CD4-positive, alpha-beta T cell (primary cell): ENCODE measurements at regions not wholly inside any gene's neighbourhood (a gene's known extent, or its start where the extent isn't known, plus 50 kb on each side); places are given as distances from the start of the nearest gene placed in this dataset.

Source experiments
- ATAC-seq: fragments of 200-7000 bp; cut with Tn5 transposase; one replicate; pipeline ENCODE4 v1.10.0; 2022; ENCODE audit warnings: mild to moderate bottlenecking; ENCODE audit not compliant: poor library complexity
- CTCF ChIA-PET: fragments of 350-600 bp; sonication (Branson Sonifier 250); formaldehyde crosslinking; loops from one replicate; lab custom pipeline; 2021; ENCODE audit warnings: antibody characterized with exemption, inconsistent platforms; lab: Charles Lee
- POLR2A ChIA-PET: fragments of 350-600 bp; sonication (Branson Sonifier 250); formaldehyde crosslinking; loops from one replicate; lab custom pipeline; 2021; ENCODE audit warnings: antibody characterized with exemption, inconsistent platforms; lab: Charles Lee
- DNase-seq, 14 experiments: peaks; one replicate each; pipeline ENCODE4 v3.0.0-alpha.2; 2013 to 2020; ENCODE audit warnings: mixed read lengths in 2 of 14
- H3K27ac ChIP-seq, 2 donors: one replicate each; pipeline versions ENCODE4 v1.5.1 to v1.7.0; 2013; ENCODE audit warnings: low read length in 2 of 2, low read depth in 1 of 2, mild to moderate bottlenecking in 1 of 2
- H3K27me3 ChIP-seq, 2 experiments: 1 replicate in 1 of 2; 2 replicates in 1 of 2; pipeline versions ENCODE4 v1.6.1 to v1.7.0; 2013; ENCODE audit warnings: low read length in 2 of 2, control low read depth in 1 of 2, mild to moderate bottlenecking in 1 of 2, moderate library complexity in 1 of 2; ENCODE audit not compliant: insufficient read depth in 2 of 2, control insufficient read depth in 1 of 2
- H3K36me3 ChIP-seq: one replicate; pipeline ENCODE4 v1.6.1; 2013; ENCODE audit warnings: low read length, control low read depth; ENCODE audit not compliant: insufficient read depth
- H3K4me1 ChIP-seq: one replicate; pipeline ENCODE4 v1.6.1; 2013; ENCODE audit warnings: low read length, control low read depth; ENCODE audit not compliant: insufficient read depth
- H3K4me3 ChIP-seq: one replicate; pipeline ENCODE4 v1.5.1; 2013; ENCODE audit warnings: mild to moderate bottlenecking, low read length, moderate library complexity
- H3K9me3 ChIP-seq, 2 experiments: 1 replicate in 1 of 2; 2 replicates in 1 of 2; pipeline versions ENCODE4 v1.6.1 to v1.7.0; 2013; ENCODE audit warnings: low read length in 2 of 2, mild to moderate bottlenecking in 2 of 2, control low read depth in 1 of 2, moderate library complexity in 1 of 2; ENCODE audit not compliant: control insufficient read depth in 1 of 2, insufficient read depth in 1 of 2
- H3K27ac Mint-ChIP-seq: one replicate; pipeline ENCODE4 v1.8.0; 2020; ENCODE audit warnings: mixed read lengths
- H3K27me3 Mint-ChIP-seq: one replicate; pipeline ENCODE4 v1.8.0; 2021; ENCODE audit warnings: mixed read lengths
- H3K36me3 Mint-ChIP-seq: one replicate; pipeline ENCODE4 v1.8.0; 2021; ENCODE audit warnings: low read depth, mixed read lengths
- H3K4me1 Mint-ChIP-seq: one replicate; pipeline ENCODE4 v1.8.0; 2021; ENCODE audit warnings: low read depth, mixed read lengths
- H3K4me3 Mint-ChIP-seq: one replicate; pipeline ENCODE4 v1.8.0; 2020; ENCODE audit warnings: mild to moderate bottlenecking, mixed read lengths
- H3K9me3 Mint-ChIP-seq: one replicate; pipeline ENCODE4 v1.8.0; 2020; ENCODE audit warnings: mixed read lengths
- CTCF ChIP-seq: fragments of 200-600 bp; IDR thresholded peaks from one replicate; pipeline ENCODE4 v1.8.0; 2022; ENCODE audit warnings: antibody characterized with exemption, mild to moderate bottlenecking
- intact Hi-C, 2 experiments: fragments of 100-400 bp; cut with DNase I in 1 of 2; cut with micrococcal nuclease in 1 of 2; formaldehyde crosslinking; loops; one replicate each; pipeline versions ENCODE4 v1.15.1 to v1.9.0; 2023 to 2025; cut with DNase I, micrococcal nuclease

- H3K4me3 ChIP-seq = no peak overlapping the region
- H3K27me3 ChIP-seq = no peaks in the 10 kb centered on the region
- TF ChIP-seq CTCF = no peak
- no peaks in the 10 kb centered on the region for H3K27me3 Mint-ChIP-seq
- no peak overlapping the region for H3K27ac ChIP-seq
- H3K36me3 ChIP-seq = no peaks in the 10 kb centered on the region
- no peaks in the 10 kb centered on the region for H3K9me3 ChIP-seq
- ChIA-PET CTCF (no interaction called here), POLR2A (no interaction called here)
- DNase-seq (no peak), ATAC-seq (no peak)
- no peaks in the 10 kb centered on the region for H3K4me1 ChIP-seq
- intact Hi-C loops = no loop called here
- H3K4me3 Mint-ChIP-seq = no peak overlapping the region
- H3K4me1 Mint-ChIP-seq = no peaks in the 10 kb centered on the region
- H3K36me3 Mint-ChIP-seq = no peaks in the 10 kb centered on the region
- no peak overlapping the region for H3K27ac Mint-ChIP-seq
- H3K9me3 Mint-ChIP-seq = no peaks in the 10 kb centered on the region
These were observed 356.5 kb downstream of the CBLL2 start for GRCh38 chrX:22629105-22629725.

DNA sequence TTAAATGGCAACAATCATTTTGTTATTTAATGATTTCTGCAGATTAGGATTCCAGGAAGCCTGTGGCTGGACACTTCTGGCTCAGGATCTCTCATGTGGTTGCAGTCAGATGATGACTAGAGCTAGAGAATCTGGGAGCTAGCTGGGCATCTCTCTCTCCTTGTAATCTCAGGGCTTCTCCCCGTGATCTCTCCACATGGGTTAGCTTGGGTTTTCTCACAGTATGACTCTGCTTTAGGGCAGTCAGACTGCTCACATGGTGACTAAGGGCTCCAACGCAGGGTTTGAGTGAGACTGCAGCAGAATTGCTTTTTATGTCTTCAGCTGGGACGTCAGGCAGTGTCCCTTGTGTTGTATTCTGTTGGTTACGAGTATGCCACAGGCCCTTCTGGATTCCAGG lies 361.4 kb downstream of the CBLL2 start:
- POLR2A ChIA-PET = no interaction called here

DNA sequence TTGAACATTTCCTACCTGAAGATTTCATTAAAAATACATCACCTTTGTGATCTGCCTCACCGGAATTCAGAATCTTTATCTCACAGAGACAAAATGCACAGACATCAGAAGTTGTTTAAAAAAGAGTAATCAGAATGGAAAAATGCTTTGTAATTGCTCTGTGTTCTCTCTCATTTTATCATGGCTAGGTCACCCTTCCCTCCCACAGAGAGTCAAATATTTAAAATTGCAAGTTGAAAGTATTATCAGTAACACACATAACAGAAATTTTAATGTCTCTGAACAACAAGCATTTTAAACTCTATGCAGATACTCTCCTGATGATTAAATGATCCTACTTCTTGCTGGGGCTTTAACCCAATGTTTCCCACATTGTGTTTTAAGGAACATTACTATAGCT lies 362.0 kb downstream of the CBLL2 start:
- DNase-seq (no peak), ATAC-seq (no peak)
- H3K9me3 Mint-ChIP-seq = no peaks in the 10 kb centered on the region
- no peaks in the 10 kb centered on the region for H3K27me3 Mint-ChIP-seq
- intact Hi-C loops = no loop called here
- H3K9me3 ChIP-seq = no peaks in the 10 kb centered on the region
- no peak overlapping the region for H3K27ac ChIP-seq
- no peak overlapping the region for H3K4me3 Mint-ChIP-seq
- no peaks in the 10 kb centered on the region for H3K27me3 ChIP-seq
- no peak for TF ChIP-seq CTCF
- H3K4me1 Mint-ChIP-seq = no peaks in the 10 kb centered on the region
- H3K4me3 ChIP-seq = no peak overlapping the region
- H3K4me1 ChIP-seq = no peaks in the 10 kb centered on the region
- ChIA-PET CTCF (no interaction called here), POLR2A (no interaction called here)
- H3K27ac Mint-ChIP-seq = no peak overlapping the region
- no peaks in the 10 kb centered on the region for H3K36me3 ChIP-seq
- H3K36me3 Mint-ChIP-seq = no peaks in the 10 kb centered on the region

More for the DNA sequence above, 361.4 kb downstream of the CBLL2 start:
- Histone ChIP-seq H3K9me3 (no peaks in the 10 kb centered on the region), H3K36me3 (no peaks in the 10 kb centered on the region), H3K4me3 (no peak overlapping the region), H3K27ac (no peak overlapping the region), H3K4me1 (no peaks in the 10 kb centered on the region), H3K27me3 (no peaks in the 10 kb centered on the region)
- no peak overlapping the region for H3K27ac Mint-ChIP-seq
- no peak for DNase-seq
- H3K4me3 Mint-ChIP-seq = no peak overlapping the region
- no peak for TF ChIP-seq CTCF
- CTCF ChIA-PET = no interaction called here
- H3K4me1 Mint-ChIP-seq = no peaks in the 10 kb centered on the region
- no peak for ATAC-seq
- intact Hi-C loops = no loop called here
- H3K9me3 Mint-ChIP-seq = no peaks in the 10 kb centered on the region
- H3K36me3 Mint-ChIP-seq = no peaks in the 10 kb centered on the region
- no peaks in the 10 kb centered on the region for H3K27me3 Mint-ChIP-seq
